ENCODE measurements at regions not wholly inside any gene's neighbourhood (a gene's known extent, or its start where the extent isn't known, plus 50 kb on each side); places are given as distances from the start of the nearest gene placed in this dataset.

GRCh38 chr17:5635949-5636348, 51.6 kb upstream of the NLRP1 start:
- no peak for DNase-seq

GRCh38 chr17:5638596-5638995, 54.3 kb upstream of the NLRP1 start:
- no peak for DNase-seq

DNA sequence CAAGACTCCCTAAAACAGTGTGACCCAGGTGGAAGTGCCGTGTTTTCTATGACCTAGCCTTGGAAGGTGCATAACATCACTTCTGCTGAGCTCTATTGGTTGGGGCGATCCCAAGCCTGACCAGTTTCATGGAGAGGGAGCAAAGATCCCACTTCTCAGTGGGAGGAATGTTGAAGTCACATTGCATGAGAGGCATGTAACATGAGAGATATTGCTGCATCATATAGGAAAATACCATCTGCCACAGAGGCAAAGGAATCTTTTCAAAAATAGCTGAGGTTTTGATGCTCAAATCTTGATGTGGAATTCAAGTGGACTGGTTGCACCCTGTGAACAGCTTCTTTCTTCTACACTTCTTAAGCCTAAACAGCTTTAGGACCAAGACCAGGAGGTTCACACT, 56.4 kb upstream of the NLRP1 start:
- no peak for DNase-seq

- no peak for DNase-seq
These were observed 58.4 kb upstream of the NLRP1 start for GRCh38 chr17:5642752-5643151.

DNA sequence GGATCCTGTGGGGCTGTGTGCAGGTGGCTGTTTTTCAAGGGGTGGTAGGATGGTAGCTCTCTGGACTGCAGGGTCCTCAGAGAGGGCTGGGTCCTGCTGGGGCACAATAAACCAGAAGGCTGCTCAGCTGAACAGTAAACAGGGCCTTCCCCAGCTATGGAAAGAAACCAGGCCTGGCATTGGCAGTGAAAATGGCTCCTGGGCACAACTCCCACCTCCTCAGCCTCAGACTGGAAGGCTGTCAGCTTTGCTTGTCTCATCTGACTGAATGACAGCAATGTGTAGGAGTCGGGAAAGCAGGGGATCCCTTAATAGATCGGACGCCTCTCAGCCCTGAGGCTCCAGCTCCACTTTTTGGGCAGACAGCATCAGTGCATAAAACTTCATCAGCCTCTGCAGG, 59.8 kb upstream of the NLRP1 start:
- no peak for DNase-seq

DNA sequence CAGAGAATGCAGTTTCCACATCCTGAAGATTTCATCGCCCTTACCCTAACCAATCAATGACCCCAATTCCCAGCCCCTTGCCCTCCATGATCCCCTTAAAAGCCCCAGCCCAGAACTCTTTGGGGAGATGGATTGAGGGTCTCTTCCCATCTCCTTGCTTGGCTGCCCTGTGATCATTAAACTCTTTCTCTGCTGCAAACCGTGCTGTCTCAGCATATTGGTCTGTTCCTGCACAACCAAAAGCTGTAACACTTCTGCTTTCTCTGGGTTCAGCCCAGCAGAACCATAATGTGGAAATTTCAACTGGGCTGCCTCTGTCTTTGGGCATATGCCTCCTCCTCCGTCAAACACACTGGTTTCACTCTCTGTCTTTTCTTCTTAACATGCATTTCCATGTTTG, 67.0 kb upstream of the NLRP1 start:
- DNase-seq = no peak

DNA sequence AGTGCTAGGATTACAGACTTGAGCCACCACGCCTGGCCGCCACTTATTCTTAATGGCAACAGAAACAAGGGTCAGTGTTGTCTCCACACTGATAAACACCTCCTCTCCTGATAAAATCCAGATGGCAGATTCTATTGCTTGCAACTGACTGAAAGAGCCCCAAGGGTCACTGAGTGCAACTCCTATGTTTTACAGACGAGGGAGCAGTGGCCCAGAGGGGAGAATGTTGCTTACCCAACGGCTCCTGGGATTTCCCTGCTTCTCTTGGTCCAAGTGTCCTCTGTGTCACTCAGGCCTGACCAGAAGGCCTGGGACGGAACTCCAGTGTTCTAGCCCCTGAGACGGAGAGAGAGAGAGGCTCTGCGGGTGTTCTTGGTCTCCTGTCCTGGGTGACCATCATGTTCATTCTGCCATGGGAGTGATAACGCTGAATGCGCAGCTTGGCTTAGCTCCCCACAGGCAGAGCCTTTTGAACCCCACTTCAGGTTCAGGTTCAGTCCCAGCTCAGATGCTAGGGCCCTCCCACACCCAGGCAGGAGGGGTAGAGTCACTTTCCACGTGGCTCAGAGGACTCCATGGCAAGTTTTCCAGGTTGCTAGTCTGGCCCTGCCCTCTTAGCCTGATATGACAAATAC, 77.3 kb upstream of the NLRP1 start:
- DNase-seq = no peak

GRCh38 chr17:5662409-5663085, 78.2 kb upstream of the NLRP1 start:
- DNase-seq = no peak

- DNase-seq = no peak
These were observed 80.9 kb upstream of the NLRP1 start for GRCh38 chr17:5665164-5665563.

DNA sequence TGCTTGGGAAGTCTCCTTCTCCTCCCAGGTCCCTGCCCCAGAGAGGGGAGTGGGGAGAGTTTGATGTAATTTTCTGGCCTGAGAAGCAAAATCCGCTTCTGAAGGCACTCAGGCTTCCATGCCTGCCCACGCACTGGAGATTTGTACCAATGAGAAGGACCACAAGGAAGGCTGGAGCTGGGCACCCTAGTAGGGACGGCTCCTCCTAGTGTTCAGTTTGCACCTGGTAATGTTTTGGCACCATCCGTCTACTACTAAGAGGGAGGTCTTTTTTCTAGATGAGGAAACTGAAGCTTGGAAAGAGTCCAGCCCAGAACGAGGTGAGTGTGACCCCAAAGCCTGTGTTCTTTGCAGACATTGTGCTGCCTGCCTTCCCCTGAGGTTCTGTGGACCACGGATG, 83.6 kb upstream of the NLRP1 start:
- no peak for DNase-seq

GRCh38 chr17:5668557-5669138, 84.3 kb upstream of the NLRP1 start:
- no peak for DNase-seq

- DNase-seq = no peak
These were observed 84.9 kb upstream of the NLRP1 start for GRCh38 chr17:5669191-5669590.

- DNase-seq = no peak
These were observed 87.8 kb upstream of the NLRP1 start for GRCh38 chr17:5672141-5672540.

DNA sequence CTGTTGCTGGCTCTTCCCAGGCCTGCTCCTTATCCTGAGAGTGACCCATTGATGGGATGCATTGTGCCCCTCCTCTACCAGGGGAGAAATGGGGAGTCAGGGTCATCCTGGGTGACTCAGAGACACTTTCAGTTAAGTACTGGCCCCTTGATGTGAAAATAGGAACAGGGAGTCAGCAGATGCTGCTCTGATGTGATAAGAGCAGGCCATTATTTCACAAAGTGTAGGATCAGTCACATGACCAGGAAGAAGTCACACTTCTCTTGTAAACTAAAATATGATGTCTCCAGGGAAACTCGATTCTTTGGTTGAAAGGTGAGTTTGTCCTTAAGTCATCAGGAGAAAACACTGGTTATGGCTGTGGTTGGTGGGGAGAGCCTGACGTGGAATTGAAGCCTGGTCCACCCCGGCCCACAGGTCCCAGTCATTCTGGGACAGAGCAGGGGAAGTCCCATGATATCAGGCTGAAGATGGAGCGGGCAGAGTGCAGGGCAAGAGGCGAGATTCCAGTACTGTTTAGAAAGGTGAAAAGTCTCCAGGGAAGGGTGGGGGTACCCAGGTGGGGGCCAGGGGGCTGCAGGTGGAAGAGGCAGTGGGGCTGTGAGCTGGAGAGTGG, 88.6 kb upstream of the NLRP1 start:
- no peak for DNase-seq

DNA sequence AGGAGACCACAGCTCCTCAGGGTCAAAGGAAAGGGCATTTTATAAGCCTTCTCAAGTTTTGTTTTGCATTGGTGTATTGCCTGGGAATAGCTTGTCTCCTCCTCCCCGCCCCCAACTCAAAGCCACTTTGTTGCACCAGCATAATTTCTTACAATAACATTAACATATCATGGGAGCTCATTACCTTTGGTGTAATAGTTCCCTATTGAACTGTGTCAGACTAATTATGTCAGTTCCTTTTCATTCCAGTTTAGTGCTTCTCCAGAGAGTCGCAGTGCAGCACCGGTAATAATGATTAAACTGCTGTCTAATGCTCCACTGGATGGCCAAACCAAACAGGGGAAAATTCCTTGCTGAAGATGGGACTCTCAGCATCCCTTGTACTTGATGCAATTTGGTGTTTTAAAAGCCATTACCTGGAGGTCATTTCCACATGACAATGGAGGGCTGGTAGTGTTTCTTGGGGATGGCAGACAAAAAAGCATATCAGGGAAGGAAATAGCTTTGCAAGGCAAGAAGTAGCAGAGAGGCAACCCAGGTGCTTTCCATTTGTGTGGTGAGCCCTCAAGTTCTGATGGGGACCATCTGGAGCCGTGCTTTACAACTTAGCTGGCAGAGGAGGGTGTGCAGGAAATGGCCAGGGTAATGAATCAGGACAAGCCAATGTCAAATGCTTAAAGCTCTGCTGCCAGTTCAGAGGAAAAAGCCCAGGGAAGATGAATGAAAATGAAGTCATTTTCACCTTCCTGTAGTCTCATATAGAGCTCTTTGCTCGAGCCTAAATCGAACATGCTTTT, 91.5 kb upstream of the NLRP1 start:
- no peak for DNase-seq

DNA sequence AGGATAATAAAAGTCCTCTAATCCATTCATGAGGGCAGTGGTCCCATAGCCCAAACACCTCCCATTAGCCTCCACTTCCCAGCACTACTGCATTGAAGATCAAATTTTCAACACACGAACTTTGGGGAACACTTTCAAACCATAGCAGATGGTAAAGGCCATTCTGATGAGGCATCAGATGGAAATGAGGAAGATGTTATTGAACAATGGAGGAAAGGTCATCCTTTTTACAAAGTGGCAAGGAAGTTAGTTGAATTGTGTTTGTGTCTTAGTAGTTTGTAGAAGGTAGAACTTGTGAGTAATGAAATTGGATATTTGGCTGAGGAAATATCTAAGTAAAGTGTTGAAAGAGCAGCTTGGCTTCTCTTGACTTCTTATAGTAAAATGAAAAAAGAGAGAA, 93.3 kb upstream of the NLRP1 start:
- DNase-seq = no peak

DNA sequence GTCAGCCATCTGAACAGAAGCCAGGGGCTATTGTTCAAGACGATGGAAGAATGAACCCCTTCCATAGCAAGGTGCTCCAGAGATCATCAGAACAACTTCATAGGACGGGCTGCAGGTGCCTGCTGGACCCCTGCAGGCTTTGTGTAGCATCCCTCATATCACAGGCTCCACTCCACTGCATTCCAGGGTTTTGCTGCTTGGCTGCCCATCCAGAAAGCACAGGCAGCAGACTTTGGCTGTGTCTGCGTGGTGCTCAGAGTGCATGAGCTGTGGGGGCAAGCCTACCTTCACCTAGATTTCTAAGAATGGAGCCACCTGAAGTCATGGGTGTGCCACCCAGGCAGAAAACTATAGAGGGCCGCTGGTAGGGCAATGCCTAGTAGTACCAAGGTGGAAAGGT, 93.9 kb upstream of the NLRP1 start:
- no peak for DNase-seq

DNA sequence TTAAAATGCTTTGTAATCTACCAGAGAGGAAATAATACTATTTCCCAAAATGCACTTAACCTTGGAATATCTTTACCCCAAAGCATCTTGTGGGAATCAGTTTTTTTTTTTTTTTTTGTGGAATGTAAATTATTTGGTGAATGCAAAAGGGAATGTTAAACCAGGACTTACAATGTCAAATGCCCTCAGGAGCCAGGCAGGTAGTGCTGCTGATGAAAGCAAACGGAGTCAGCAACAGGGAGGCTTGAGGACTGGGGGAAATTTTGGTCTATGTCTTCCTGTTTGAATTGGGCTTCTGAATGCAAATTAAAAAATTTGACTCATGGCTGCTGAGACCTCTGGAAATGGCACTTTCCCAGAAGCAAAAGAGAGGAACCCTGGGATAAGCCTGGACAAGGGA, 96.5 kb upstream of the NLRP1 start:
- DNase-seq = no peak

- DNase-seq = no peak
These were observed 98.9 kb upstream of the NLRP1 start for GRCh38 chr17:5683241-5683640.

- DNase-seq = no peak
These were observed 101.8 kb upstream of the NLRP1 start for GRCh38 chr17:5686074-5686635.

- no peak for DNase-seq
These were observed 103.3 kb upstream of the NLRP1 start for GRCh38 chr17:5687646-5688045.

DNA sequence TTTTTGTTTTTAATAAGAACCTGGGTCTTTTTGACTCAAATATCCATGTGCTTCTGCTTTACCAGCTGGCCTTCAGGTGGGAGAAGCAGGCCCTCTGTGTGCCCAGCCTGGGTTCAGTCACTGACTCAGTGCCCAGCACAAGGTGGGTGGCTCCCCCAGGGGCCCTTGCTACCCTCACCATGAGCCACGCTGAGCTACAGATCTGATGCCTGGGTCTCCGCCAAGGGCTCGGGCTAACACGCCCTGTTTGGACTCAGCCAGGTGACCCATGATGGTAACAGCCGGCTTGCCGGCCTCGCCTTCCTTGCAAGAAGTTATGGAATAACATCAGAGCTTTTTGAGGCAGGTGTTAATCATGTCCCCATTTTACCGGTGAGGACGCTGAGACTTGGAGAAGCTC, 109.5 kb upstream of the NLRP1 start:
- DNase-seq = no peak

GRCh38 chr17:5694551-5694950, 110.2 kb upstream of the NLRP1 start:
- DNase-seq = no peak
